SK-N-SH (cell line): ENCODE measurements at regions not wholly inside any gene's neighbourhood (a gene's known extent, or its start where the extent isn't known, plus 50 kb on each side); places are given as distances from the start of the nearest gene placed in this dataset.

ENCODE experiments used
- CTCF ChIA-PET: fragments of 300-600, 350-600 bp; formaldehyde crosslinking; extraction: SDS; loops from one replicate; lab custom pipeline; 2021; lab: Yijun Ruan, JAX
- POLR2A ChIA-PET: fragments of 350-600 bp; sonication (Branson Sonifier 250); formaldehyde crosslinking; extraction: SDS; loops from one replicate; lab custom pipeline; 2020; ENCODE audit warnings: antibody characterized with exemption, inconsistent platforms; lab: Yijun Ruan, JAX
- DNase-seq: peaks from one replicate; pipeline ENCODE4 v3.0.0; 2012
- H2AFZ ChIP-seq: fragments of 200-600 bp; sonication (generic); 2 replicates; pipeline ENCODE4 v1.8.1; 2016; ENCODE audit warnings: antibody characterized with exemption, mild to moderate bottlenecking, low read depth
- H3F3A ChIP-seq: fragments of 200-600 bp; sonication (generic); replicated peaks from 2 replicates; pipeline ENCODE3; 2016; ENCODE audit warnings: antibody characterized with exemption, mild to moderate bottlenecking; ENCODE audit not compliant: insufficient read depth
- H3K27ac ChIP-seq, 2 experiments: fragments of 200-500 bp in 1 of 2; fragments of 200-600 bp in 1 of 2; sonication (Bioruptor generic) in 1 of 2; sonication (generic), shearing (Covaris generic) in 1 of 2; 2 replicates each; pipeline versions ENCODE4 v1.5.1 to v1.6.1; 2014 to 2016; ENCODE audit warnings: low read depth in 2 of 2, inconsistent platforms in 1 of 2, low read length in 1 of 2, mild to moderate bottlenecking in 1 of 2, mixed read lengths in 1 of 2
- H3K27me3 ChIP-seq: fragments of 200-600 bp; sonication (generic), shearing (Covaris generic); 2 replicates; pipeline ENCODE4 v1.6.1; 2016; ENCODE audit warnings: mixed run types; ENCODE audit not compliant: insufficient read depth
- H3K36me3 ChIP-seq, 2 experiments: fragments of 200-500 bp in 1 of 2; fragments of 200-600 bp in 1 of 2; sonication (Bioruptor generic) in 1 of 2; sonication (generic) in 1 of 2; replicated peaks in 1 of 2; 2 replicates each; pipeline versions ENCODE3 to v1.5.1; 2014 to 2016; ENCODE audit warnings: low read length in 1 of 2, mild to moderate bottlenecking in 1 of 2; ENCODE audit not compliant: insufficient read depth in 2 of 2, control insufficient read depth in 1 of 2
- H3K4me1 ChIP-seq, 2 experiments: fragments of 200-500 bp in 1 of 2; fragments of 200-600 bp in 1 of 2; sonication (Bioruptor generic) in 1 of 2; sonication (generic), shearing (Covaris generic) in 1 of 2; 2 replicates each; pipeline versions ENCODE4 v1.5.1 to v1.6.1; 2014 to 2016; ENCODE audit warnings: low read depth in 1 of 2, low read length in 1 of 2, mixed run types in 1 of 2; ENCODE audit not compliant: insufficient read depth in 2 of 2, control insufficient read depth in 1 of 2
- H3K4me2 ChIP-seq: fragments of 200-600 bp; sonication (generic), shearing (Covaris generic); 2 replicates; pipeline ENCODE4 v1.6.1; 2017; ENCODE audit warnings: mixed run types
- H3K4me3 ChIP-seq, 2 experiments: fragments of 200-500 bp in 1 of 2; fragments of 200-600 bp in 1 of 2; sonication (Bioruptor generic) in 1 of 2; sonication (generic), shearing (Covaris generic) in 1 of 2; 2 replicates each; pipeline versions ENCODE4 v1.5.1 to v1.8.1; 2014 to 2016; ENCODE audit warnings: low read depth in 2 of 2, inconsistent platforms in 1 of 2, low read length in 1 of 2, mild to moderate bottlenecking in 1 of 2, mixed read lengths in 1 of 2, moderate library complexity in 1 of 2
- H3K79me2 ChIP-seq: fragments of 200-600 bp; sonication (generic); 2 replicates; pipeline ENCODE4 v1.8.1; 2017; ENCODE audit warnings: mild to moderate bottlenecking; ENCODE audit not compliant: insufficient read depth
- H3K9ac ChIP-seq: fragments of 200-600 bp; sonication (generic); 2 replicates; pipeline ENCODE4 v1.6.1; 2017; ENCODE audit warnings: mixed run types
- H3K9me2 ChIP-seq: fragments of 200-600 bp; sonication (generic); 2 replicates; pipeline ENCODE4 v1.6.1; 2017; ENCODE audit warnings: mixed run types
- H3K9me3 ChIP-seq: fragments of 200-600 bp; sonication (generic); 2 replicates; pipeline ENCODE4 v1.6.1; 2017; ENCODE audit warnings: mixed run types, mild to moderate bottlenecking, moderate library complexity
- H4K20me1 ChIP-seq: fragments of 200-600 bp; sonication (generic); 2 replicates; pipeline ENCODE4 v1.6.1; 2017; ENCODE audit warnings: mild to moderate bottlenecking, mixed run types; ENCODE audit not compliant: insufficient read depth
- CHD2 ChIP-seq: fragments of 150-350 bp; IDR thresholded peaks from 2 replicates; pipeline ENCODE4 v1.6.1; 2018; ENCODE audit warnings: low read length; ENCODE audit not compliant: partially characterized antibody
- EP300 ChIP-seq, 2 experiments: IDR thresholded peaks; 2 replicates each; pipeline versions ENCODE4 v1.4.0 to v1.6.1; 2012; ENCODE audit warnings: borderline replicate concordance in 1 of 2, low read depth in 1 of 2, low read length in 1 of 2
- EZH2phosphoT487 ChIP-seq: fragments of 200-600 bp; sonication (generic); IDR thresholded peaks from 2 replicates; pipeline ENCODE4 v1.6.1; 2017; ENCODE audit warnings: low read depth, mixed run types, mild to moderate bottlenecking, antibody characterized with exemption, moderate library complexity, borderline replicate concordance
- FOSL2 ChIP-seq: IDR thresholded peaks from 2 replicates; pipeline ENCODE4 v1.4.0; 2012; ENCODE audit warnings: low read depth, mild to moderate bottlenecking, moderate library complexity, borderline replicate concordance
- FOXJ3 ChIP-seq: sonication (generic); formaldehyde crosslinking; IDR thresholded peaks from 2 replicates; pipeline ENCODE4 v1.5.1; 2020; ENCODE audit warnings: mild to moderate bottlenecking, missing genetic modification reagents
- FOXM1 ChIP-seq: IDR thresholded peaks from 2 replicates; pipeline ENCODE4 v1.4.0; 2012; ENCODE audit warnings: low read depth, mild to moderate bottlenecking
- GATA2 ChIP-seq: sonication (generic); formaldehyde crosslinking; IDR thresholded peaks from 2 replicates; pipeline ENCODE4 v1.5.0; 2020; ENCODE audit warnings: mild to moderate bottlenecking, missing genetic modification reagents
- JUND ChIP-seq: IDR thresholded peaks from 2 replicates; pipeline ENCODE4 v1.4.0; 2012
- MAX ChIP-seq: IDR thresholded peaks from 2 replicates; pipeline ENCODE4 v1.4.0; 2012; ENCODE audit warnings: low read depth
- MXI1 ChIP-seq: IDR thresholded peaks from 2 replicates; pipeline ENCODE4 v1.6.1; 2012; ENCODE audit warnings: mild to moderate bottlenecking, low read depth, low read length, improper control_type of control experiment
- NFIC ChIP-seq: IDR thresholded peaks from 2 replicates; pipeline ENCODE4 v1.4.0; 2012; ENCODE audit warnings: borderline replicate concordance
- PBX3 ChIP-seq: IDR thresholded peaks from 2 replicates; pipeline ENCODE4; 2012
- POLR2AphosphoS5 ChIP-seq: IDR thresholded peaks from 2 replicates; pipeline ENCODE4 v1.6.1; 2012; ENCODE audit warnings: low read depth, low read length
- RAD21 ChIP-seq: IDR thresholded peaks from 2 replicates; pipeline ENCODE4 v1.6.1; 2012; ENCODE audit warnings: mild to moderate bottlenecking, low read length
- RCOR1 ChIP-seq: fragments of 150-350 bp; IDR thresholded peaks from 2 replicates; pipeline ENCODE4 v1.6.1; 2017; ENCODE audit warnings: antibody characterized with exemption, low read length
- REST ChIP-seq: IDR thresholded peaks from 2 replicates; pipeline ENCODE4 v1.6.1; 2012; ENCODE audit warnings: mild to moderate bottlenecking, low read depth, low read length, moderate library complexity
- RFX5 ChIP-seq: IDR thresholded peaks from 2 replicates; pipeline ENCODE4 v1.6.1; 2012; ENCODE audit warnings: mild to moderate bottlenecking, improper control_type of control experiment, low read length
- RXRA ChIP-seq: IDR thresholded peaks from 2 replicates; pipeline ENCODE4 v1.4.0; 2012; ENCODE audit warnings: low read depth, mild to moderate bottlenecking, borderline replicate concordance
- SMC3 ChIP-seq: IDR thresholded peaks from 2 replicates; pipeline ENCODE4 v1.6.1; 2012; ENCODE audit warnings: low read depth, low read length, improper control_type of control experiment
- TCF12 ChIP-seq: IDR thresholded peaks from 2 replicates; pipeline ENCODE4 v1.4.0; 2012
- WGBS: methylation state at CpG from one replicate; pipeline ENCODE4 v1.1.6; 2017; ENCODE audit warnings: low lambda C conversion rate; 5-methylcytosine and 5-hydroxymethylcytosine counted together
- TF ChIP-seq, protein P1 (sequence below): IDR thresholded peaks from 2 replicates; pipeline ENCODE4 v1.4.0; 2012; ENCODE audit warnings: low read depth, borderline replicate concordance

DNA sequence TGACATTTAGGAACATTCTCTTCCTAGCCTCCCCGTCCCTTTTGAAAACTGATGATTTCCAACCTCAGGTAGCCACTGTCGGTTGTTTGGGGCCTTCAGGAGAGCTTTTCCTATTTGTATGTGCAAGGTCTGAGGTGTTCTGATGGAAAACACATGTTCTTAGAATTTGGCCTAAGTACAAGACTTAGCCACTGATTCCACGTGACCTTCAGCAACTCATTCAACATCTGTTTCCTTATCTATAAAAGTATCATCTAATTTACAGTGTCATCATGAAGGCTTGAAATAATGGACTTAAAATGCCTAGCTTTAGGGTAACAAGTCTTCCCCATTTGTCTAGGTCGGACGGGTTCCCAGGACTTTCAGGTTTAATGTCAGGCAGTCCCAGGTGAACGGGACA lies 259.3 kb downstream of the SOX9 start:
- ChIA-PET POLR2A (interaction anchor here (0.7 to 1.5 kb wide), 4 partner anchors 10 to 64 kb away, joined by 3 to 5 read pairs (median 3); no protein-coding TSS in a partner anchor), CTCF (interaction anchor here (0.9 to 5.5 kb wide), 8 partner anchors 9 to 260 kb away, joined by 3 to 25 read pairs (median 4); partner anchors contain the start of gene SOX9)
- Histone ChIP-seq H3K27me3 (no peaks in the 10 kb centered on the region), H4K20me1 (no peaks in the 10 kb centered on the region), H3K9me2 (no peaks in the 10 kb centered on the region), H3K9me3 (no peaks in the 10 kb centered on the region), H3K4me3 (no peak overlapping the region), H3K9ac (no peak overlapping the region), H3K36me3 (no peaks in the 10 kb centered on the region), H3K27ac (peak overlapping the region in 1 of 2 experiments; percentile 62; a peak in 2 of 4 replicates), H3K4me2 (no peak overlapping the region), H3F3A (no peaks in the 10 kb centered on the region), H3K4me1 (peaks cover 15 to 59% of the 10 kb centered on the region in 2 experiments), H3K79me2 (no peaks in the 10 kb centered on the region), H2AFZ (no peak overlapping the region)
- TF ChIP-seq RXRA (peak; percentile 29; the same call in 1 of the 2 replicates), CHD2 (peak; percentile 75), RCOR1 (peak; percentile 94), GATA2 (CRISPR knock-in tag) (peak; percentile 91), TCF12 (peak; percentile 96), FOXM1 (no peak), REST (no peak), NFIC (peak; percentile 69; the same call in 1 of the 2 replicates), MAX (peak; percentile 57), MXI1 (peak; percentile 75; the same call in 1 of the 2 replicates), EZH2phosphoT487 (no peak), RFX5 (no peak), PBX3 (peak; percentile 58), JUND (peak; percentile 49; the same call in 1 of the 2 replicates), POLR2AphosphoS5 (peak; percentile 68), EP300 (IDR thresholded peaks at IDR 0.05; ENCODE audit: borderline replicate concordance in 1 of 2, low read depth in 1 of 2, low read length in 1 of 2) (peak; percentile 62 to 92; a peak in 3 of 4 replicates), FOXJ3 (peak; percentile 75; the same call in 1 of the 2 replicates), SMC3 (no peak; the same call in 1 of the 2 replicates), RAD21 (peak; percentile 43), FOSL2 (peak; percentile 30; the same call in 1 of the 2 replicates)
- TF ChIP-seq, protein P1, sequence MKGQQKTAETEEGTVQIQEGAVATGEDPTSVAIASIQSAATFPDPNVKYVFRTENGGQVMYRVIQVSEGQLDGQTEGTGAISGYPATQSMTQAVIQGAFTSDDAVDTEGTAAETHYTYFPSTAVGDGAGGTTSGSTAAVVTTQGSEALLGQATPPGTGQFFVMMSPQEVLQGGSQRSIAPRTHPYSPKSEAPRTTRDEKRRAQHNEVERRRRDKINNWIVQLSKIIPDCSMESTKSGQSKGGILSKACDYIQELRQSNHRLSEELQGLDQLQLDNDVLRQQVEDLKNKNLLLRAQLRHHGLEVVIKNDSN = peak; percentile 69; the same call in 1 of the 2 replicates
- WGBS = 61% methylated on average over 6 of the region's 6 CpGs
- DNase-seq = peak; percentile 77
